ENCODE measurements at regions not wholly inside any gene's neighbourhood (a gene's known extent, or its start where the extent isn't known, plus 50 kb on each side); places are given as distances from the start of the nearest gene placed in this dataset.

GRCh38 chrX:22366906-22367305 lies 94.2 kb downstream of the CBLL2 start:
- Histone ChIP-seq H3K4me3 (no peak overlapping the region), H3K27me3 (no peaks in the 10 kb centered on the region), H3K4me1 (no peaks in the 10 kb centered on the region), H3K9me3 (no peaks in the 10 kb centered on the region), H3K27ac (no peak overlapping the region), H3K36me3 (no peaks in the 10 kb centered on the region)
- intact Hi-C loops (cut with DNase I; ENCODE audit: low total_unique reads), result no loop called here
- in situ Hi-C loops (cut with MboI; ENCODE audit: low sequenced_read_pairs in 4 of 4), result no loop called here
- DNase-seq, result no peak
- no peak for ATAC-seq
- TF ChIP-seq CTCF (IDR thresholded peaks at IDR 0.05 in 4 of 5, conservative IDR thresholded peaks at IDR 0.05 in 1 of 5), result no peak
- TF ChIP-seq POLR2A (IDR thresholded peaks at IDR 0.05), result no peak

GRCh38 chrX:22373094-22373493 lies 100.4 kb downstream of the CBLL2 start:
- Histone ChIP-seq H3K4me3 (no peak overlapping the region), H3K9me3 (no peaks in the 10 kb centered on the region), H3K36me3 (no peaks in the 10 kb centered on the region), H3K27me3 (no peaks in the 10 kb centered on the region), H3K4me1 (no peaks in the 10 kb centered on the region), H3K27ac (no peak overlapping the region)
- ATAC-seq (no peak), DNase-seq (no peak)
- intact Hi-C loops (cut with DNase I; ENCODE audit: low total_unique reads) (no loop called here), in situ Hi-C loops (cut with MboI; ENCODE audit: low sequenced_read_pairs in 4 of 4) (no loop called here)
- no peak for TF ChIP-seq CTCF (IDR thresholded peaks at IDR 0.05 in 4 of 5, conservative IDR thresholded peaks at IDR 0.05 in 1 of 5)
- TF ChIP-seq POLR2A (IDR thresholded peaks at IDR 0.05), result no peak

GRCh38 chrX:22373766-22374165 lies 101.1 kb downstream of the CBLL2 start:
- H3K27me3 ChIP-seq, result no peaks in the 10 kb centered on the region
- no peaks in the 10 kb centered on the region for H3K4me1 ChIP-seq
- H3K9me3 ChIP-seq, result no peaks in the 10 kb centered on the region
- no peak for ATAC-seq
- no peaks in the 10 kb centered on the region for H3K36me3 ChIP-seq
- H3K4me3 ChIP-seq, result no peak overlapping the region
- DNase-seq, result no peak
- in situ Hi-C loops (cut with MboI; ENCODE audit: low sequenced_read_pairs in 4 of 4), result no loop called here
- intact Hi-C loops (cut with DNase I; ENCODE audit: low total_unique reads), result no loop called here
- no peak overlapping the region for H3K27ac ChIP-seq
- TF ChIP-seq POLR2A (IDR thresholded peaks at IDR 0.05) (no peak), CTCF (IDR thresholded peaks at IDR 0.05 in 4 of 5, conservative IDR thresholded peaks at IDR 0.05 in 1 of 5) (no peak)

GRCh38 chrX:22376369-22376768 lies 103.7 kb downstream of the CBLL2 start:
- H3K9me3 ChIP-seq, result no peaks in the 10 kb centered on the region
- H3K36me3 ChIP-seq, result no peaks in the 10 kb centered on the region
- H3K27ac ChIP-seq, result no peak overlapping the region
- H3K4me3 ChIP-seq, result no peak overlapping the region
- DNase-seq (no peak), ATAC-seq (no peak)
- in situ Hi-C loops (cut with MboI; ENCODE audit: low sequenced_read_pairs in 4 of 4), result no loop called here
- TF ChIP-seq CTCF (IDR thresholded peaks at IDR 0.05 in 4 of 5, conservative IDR thresholded peaks at IDR 0.05 in 1 of 5) (no peak), POLR2A (IDR thresholded peaks at IDR 0.05) (no peak)
- intact Hi-C loops (cut with DNase I; ENCODE audit: low total_unique reads), result no loop called here
- H3K4me1 ChIP-seq, result no peaks in the 10 kb centered on the region
- H3K27me3 ChIP-seq, result no peaks in the 10 kb centered on the region

GRCh38 chrX:22378296-22378695 lies 105.6 kb downstream of the CBLL2 start:
- in situ Hi-C loops (cut with MboI; ENCODE audit: low sequenced_read_pairs in 4 of 4) (no loop called here), intact Hi-C loops (cut with DNase I; ENCODE audit: low total_unique reads) (no loop called here)
- H3K4me1 ChIP-seq, result no peaks in the 10 kb centered on the region
- DNase-seq (no peak), ATAC-seq (no peak)
- no peaks in the 10 kb centered on the region for H3K36me3 ChIP-seq
- H3K27me3 ChIP-seq, result no peaks in the 10 kb centered on the region
- TF ChIP-seq POLR2A (IDR thresholded peaks at IDR 0.05) (no peak), CTCF (IDR thresholded peaks at IDR 0.05 in 4 of 5, conservative IDR thresholded peaks at IDR 0.05 in 1 of 5) (no peak)
- H3K4me3 ChIP-seq, result no peak overlapping the region
- no peaks in the 10 kb centered on the region for H3K9me3 ChIP-seq
- H3K27ac ChIP-seq, result no peak overlapping the region

Data from gastrocnemius medialis (tissue), 4 donors.